PC-3 (cell line): ENCODE measurements at regions not wholly inside any gene's neighbourhood (a gene's known extent, or its start where the extent isn't known, plus 50 kb on each side); places are given as distances from the start of the nearest gene placed in this dataset.

ENCODE experiments used
- ATAC-seq: fragments of 200-7000 bp; cut with Tn5 transposase; 2 replicates; pipeline ENCODE4 v1.9.1; 2020; ENCODE audit warnings: mild to moderate bottlenecking, moderate library complexity
- BruUV-seq: library from RNA; stranded (reverse); fragments of 400-500 nt; replicated peaks from 2 replicates; lab custom pipeline; 2021; lab: Mats Ljungman, UMichigan
- CTCF ChIA-PET: fragments of 300-600 bp; sonication (Branson Sonifier 250); formaldehyde crosslinking; loops from one replicate; lab custom pipeline; 2022; ENCODE audit warnings: antibody characterized with exemption; lab: Charles Lee
- POLR2A ChIA-PET: fragments of 300-600 bp; sonication (Branson Sonifier 250); formaldehyde crosslinking; loops from one replicate; lab custom pipeline; 2022; ENCODE audit warnings: antibody characterized with exemption; ENCODE audit not compliant: unreplicated experiment; lab: Charles Lee
- DNase-seq: peaks from one replicate; pipeline ENCODE4 v3.0.0-alpha.2; 2015
- H2AFZ ChIP-seq: fragments of 300-600 bp; sonication (generic); 2 replicates; pipeline ENCODE4 v1.6.0; 2016; ENCODE audit warnings: antibody characterized with exemption, low read length
- H3F3A ChIP-seq: fragments of 300-600 bp; sonication (generic); one replicate; pipeline ENCODE4 v1.6.0; 2017; ENCODE audit warnings: antibody characterized with exemption, low read length, control low read depth, mild to moderate bottlenecking; ENCODE audit not compliant: unreplicated experiment
- H3K27ac ChIP-seq: fragments of 300-600 bp; sonication (generic); 2 replicates; pipeline ENCODE4 v1.5.1; 2016; ENCODE audit warnings: mild to moderate bottlenecking, low read length
- H3K27me3 ChIP-seq: fragments of 300-600 bp; sonication (generic); 2 replicates; pipeline ENCODE4 v1.6.1; 2016; ENCODE audit warnings: low read length, mixed read lengths
- H3K36me3 ChIP-seq: fragments of 300-600 bp; sonication (generic); 2 replicates; pipeline ENCODE4 v1.6.1; 2016; ENCODE audit warnings: low read depth, mixed run types, low read length, mixed read lengths
- H3K4me1 ChIP-seq: fragments of 300-600 bp; sonication (generic); 2 replicates; pipeline ENCODE4 v1.5.1; 2016; ENCODE audit warnings: low read length; ENCODE audit not compliant: insufficient read depth
- H3K4me2 ChIP-seq: fragments of 300-600 bp; sonication (generic); 2 replicates; pipeline ENCODE4 v1.6.0; 2016; ENCODE audit warnings: low read length
- H3K4me3 ChIP-seq: fragments of 300-600 bp; sonication (generic); 2 replicates; pipeline ENCODE4 v1.5.1; 2016; ENCODE audit warnings: mild to moderate bottlenecking, low read length, mixed read lengths
- H3K79me2 ChIP-seq: fragments of 300-600 bp; sonication (generic); 2 replicates; pipeline ENCODE4 v1.6.1; 2017; ENCODE audit warnings: low read length, mixed read lengths
- H3K9ac ChIP-seq: fragments of 300-600 bp; sonication (generic); 2 replicates; pipeline ENCODE4 v1.6.0; 2016; ENCODE audit warnings: mild to moderate bottlenecking, low read length
- H3K9me2 ChIP-seq: fragments of 300-600 bp; sonication (generic); replicated peaks from 2 replicates; pipeline ENCODE4 v1.6.1; 2016; ENCODE audit warnings: mixed run types, low read length, mixed read lengths
- H3K9me3 ChIP-seq: fragments of 300-600 bp; sonication (generic); 2 replicates; pipeline ENCODE4 v1.6.1; 2016; ENCODE audit warnings: low read length, mixed read lengths
- H4K20me1 ChIP-seq: fragments of 300-600 bp; sonication (generic); 2 replicates; pipeline ENCODE4 v1.6.1; 2016; ENCODE audit warnings: low read length, mixed read lengths
- EZH2 ChIP-seq: fragments of 300-600 bp; sonication (generic); IDR thresholded peaks from one replicate; pipeline ENCODE4 v1.6.1; 2017; ENCODE audit warnings: antibody characterized with exemption, mild to moderate bottlenecking, low read length; ENCODE audit not compliant: unreplicated experiment
- EZH2phosphoT487 ChIP-seq: fragments of 300-600 bp; sonication (generic); IDR thresholded peaks from 2 replicates; pipeline ENCODE4 v1.6.1; 2018; ENCODE audit warnings: mild to moderate bottlenecking, antibody characterized with exemption, low read length, borderline replicate concordance
- intact Hi-C: fragments of 100-400 bp; cut with micrococcal nuclease; formaldehyde crosslinking; loops from 2 replicates; pipeline ENCODE4 v1.9.0; 2023
- TF ChIP-seq, protein P1 (sequence below): fragments of 300-600 bp; sonication (generic); conservative IDR thresholded peaks from 2 replicates; pipeline ENCODE4 v1.5.1; 2017; ENCODE audit warnings: antibody characterized with exemption, low read depth, mild to moderate bottlenecking, low read length

DNA sequence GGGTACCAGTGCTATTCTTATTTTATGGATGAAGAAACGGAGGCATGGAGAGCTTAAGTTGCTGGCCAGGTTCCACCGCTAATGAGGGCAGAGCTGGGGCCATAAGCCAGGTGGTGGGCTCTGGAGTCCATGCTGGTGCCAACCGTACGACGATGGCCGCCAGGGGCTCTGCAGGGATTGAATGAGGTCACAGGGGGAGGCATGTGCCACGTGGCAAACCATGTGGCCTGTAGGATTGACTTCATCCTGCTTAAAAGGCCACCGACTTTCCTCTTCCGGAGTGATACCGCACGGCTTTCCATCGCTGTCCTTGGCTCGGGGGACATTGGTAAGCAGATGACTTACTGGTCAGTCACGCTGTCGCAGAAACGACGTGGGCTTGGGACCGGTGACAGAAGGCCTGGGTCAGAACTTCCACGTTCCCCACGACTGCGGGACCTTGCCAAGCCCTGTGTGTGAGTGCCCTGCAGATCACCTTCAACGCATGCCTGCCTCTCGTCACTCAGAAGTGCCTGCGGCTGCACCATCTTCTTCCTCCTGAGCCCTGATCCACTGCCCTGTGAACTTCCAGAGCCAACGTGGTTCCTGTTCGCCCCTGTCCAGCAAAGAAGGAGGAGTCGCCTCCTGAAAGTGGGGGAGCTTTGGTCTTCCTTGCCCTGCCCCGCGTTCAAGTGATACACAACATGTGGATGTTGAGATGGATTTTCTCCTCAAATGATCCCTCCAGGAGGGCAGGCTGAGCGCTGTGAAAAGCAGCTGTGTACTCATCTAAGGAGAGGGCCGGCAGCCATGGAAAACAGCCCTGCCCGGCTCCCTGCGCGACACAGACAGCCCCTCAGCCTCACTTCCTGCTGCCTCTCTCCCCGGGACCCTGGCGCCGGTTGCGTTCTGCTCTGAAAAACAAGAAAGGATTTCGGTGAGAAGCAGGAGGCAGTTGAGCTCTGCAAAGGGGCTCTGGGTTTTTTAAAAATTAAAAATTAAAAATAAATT is 176.7 kb downstream of the C16orf95 start:
- POLR2A ChIA-PET: no interaction called here
- CTCF ChIA-PET: no interaction called here
- no peak for TF ChIP-seq EZH2
- no peak for TF ChIP-seq EZH2phosphoT487
- TF ChIP-seq, protein P1, sequence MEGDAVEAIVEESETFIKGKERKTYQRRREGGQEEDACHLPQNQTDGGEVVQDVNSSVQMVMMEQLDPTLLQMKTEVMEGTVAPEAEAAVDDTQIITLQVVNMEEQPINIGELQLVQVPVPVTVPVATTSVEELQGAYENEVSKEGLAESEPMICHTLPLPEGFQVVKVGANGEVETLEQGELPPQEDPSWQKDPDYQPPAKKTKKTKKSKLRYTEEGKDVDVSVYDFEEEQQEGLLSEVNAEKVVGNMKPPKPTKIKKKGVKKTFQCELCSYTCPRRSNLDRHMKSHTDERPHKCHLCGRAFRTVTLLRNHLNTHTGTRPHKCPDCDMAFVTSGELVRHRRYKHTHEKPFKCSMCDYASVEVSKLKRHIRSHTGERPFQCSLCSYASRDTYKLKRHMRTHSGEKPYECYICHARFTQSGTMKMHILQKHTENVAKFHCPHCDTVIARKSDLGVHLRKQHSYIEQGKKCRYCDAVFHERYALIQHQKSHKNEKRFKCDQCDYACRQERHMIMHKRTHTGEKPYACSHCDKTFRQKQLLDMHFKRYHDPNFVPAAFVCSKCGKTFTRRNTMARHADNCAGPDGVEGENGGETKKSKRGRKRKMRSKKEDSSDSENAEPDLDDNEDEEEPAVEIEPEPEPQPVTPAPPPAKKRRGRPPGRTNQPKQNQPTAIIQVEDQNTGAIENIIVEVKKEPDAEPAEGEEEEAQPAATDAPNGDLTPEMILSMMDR: no peak

DNA sequence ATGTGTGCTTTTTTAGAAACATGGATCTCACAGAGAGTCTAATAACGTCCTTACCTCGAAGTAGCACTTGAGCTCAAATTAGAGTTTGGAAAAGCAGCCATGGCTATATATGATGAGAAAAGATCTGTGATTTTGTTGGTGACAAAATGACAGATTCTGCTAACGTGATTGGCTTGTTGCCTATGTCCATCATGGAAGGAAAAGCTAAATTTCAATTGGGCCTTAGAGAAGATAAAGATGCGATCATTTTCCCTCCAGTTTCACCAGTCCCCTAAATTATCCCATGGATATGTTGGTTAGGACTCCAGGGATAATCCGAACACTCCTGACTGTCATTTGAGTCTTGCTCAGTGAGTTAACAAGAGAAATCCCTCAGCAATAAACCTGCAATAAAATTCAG is 175.8 kb downstream of the C16orf95 start:
- Histone ChIP-seq H3K9me2 (no peaks in the 10 kb centered on the region), H3K4me1 (peaks cover 7% of the 10 kb centered on the region), H3K36me3 (no peaks in the 10 kb centered on the region), H3K27me3 (no peaks in the 10 kb centered on the region), H3K9ac (no peak overlapping the region), H3K9me3 (no peaks in the 10 kb centered on the region), H4K20me1 (no peaks in the 10 kb centered on the region), H3K4me2 (no peak overlapping the region), H3F3A (no peaks in the 10 kb centered on the region), H3K79me2 (no peaks in the 10 kb centered on the region), H3K27ac (no peak overlapping the region), H3K4me3 (no peak overlapping the region), H2AFZ (no peak overlapping the region)
- intact Hi-C loops: no loop called here
- POLR2A ChIA-PET: no interaction called here
- ATAC-seq (no peak), DNase-seq (no peak)
- TF ChIP-seq EZH2 (no peak), EZH2phosphoT487 (no peak)
- TF ChIP-seq, protein P1: no peak
- no TSS peak for BruUV-seq
- CTCF ChIA-PET: no interaction called here

More for the DNA sequence above, 176.7 kb downstream of the C16orf95 start:
- Histone ChIP-seq H3K27me3 (no peaks in the 10 kb centered on the region), H3K27ac (no peak overlapping the region), H3K9ac (no peak overlapping the region), H3K9me3 (no peaks in the 10 kb centered on the region), H2AFZ (no peak overlapping the region), H3K4me1 (peaks cover 7% of the 10 kb centered on the region), H3K4me2 (no peak overlapping the region), H3K36me3 (no peaks in the 10 kb centered on the region), H4K20me1 (no peaks in the 10 kb centered on the region), H3K4me3 (no peak overlapping the region), H3K9me2 (no peaks in the 10 kb centered on the region), H3K79me2 (no peaks in the 10 kb centered on the region), H3F3A (no peaks in the 10 kb centered on the region)
- no peak for ATAC-seq
- intact Hi-C loops: no loop called here
- no peak for DNase-seq
- no TSS peak for BruUV-seq

DNA sequence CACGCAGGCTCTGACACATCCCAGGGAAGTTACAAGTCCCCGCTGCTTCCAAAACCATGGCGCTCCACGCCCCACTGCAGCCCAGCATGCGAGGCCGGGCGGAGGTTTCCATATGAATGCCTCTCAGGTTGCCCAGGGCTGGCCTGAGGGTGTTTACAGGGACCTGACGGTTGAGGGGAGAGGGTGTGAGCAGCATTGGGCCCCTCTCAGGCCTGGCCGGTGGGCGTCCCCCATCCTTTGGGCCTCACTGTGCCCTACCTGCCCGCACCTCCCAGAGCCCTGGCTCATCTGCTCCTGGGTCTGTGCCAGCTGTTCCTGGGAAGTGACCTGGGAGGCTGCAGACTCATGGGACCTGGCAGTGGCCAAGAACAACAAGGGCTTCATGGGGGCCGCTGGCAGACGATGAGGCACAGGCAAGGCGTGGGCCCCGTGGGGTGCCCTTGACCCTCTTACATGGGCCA is 173.5 kb downstream of the C16orf95 start:
- intact Hi-C loops: no loop called here
- Histone ChIP-seq H3K27me3 (no peaks in the 10 kb centered on the region), H3K4me1 (peaks cover 7% of the 10 kb centered on the region), H3K9me3 (no peaks in the 10 kb centered on the region), H3K9ac (no peak overlapping the region), H3K27ac (no peak overlapping the region), H3K4me2 (no peak overlapping the region), H4K20me1 (no peaks in the 10 kb centered on the region), H2AFZ (no peak overlapping the region), H3K36me3 (no peaks in the 10 kb centered on the region), H3K4me3 (no peak overlapping the region), H3K79me2 (no peaks in the 10 kb centered on the region), H3F3A (no peaks in the 10 kb centered on the region), H3K9me2 (no peaks in the 10 kb centered on the region)
- DNase-seq: no peak
- no peak for TF ChIP-seq EZH2phosphoT487
- no peak for TF ChIP-seq EZH2
- TF ChIP-seq, protein P1: no peak
- CTCF ChIA-PET: no interaction called here
- BruUV-seq: no TSS peak
- no peak for ATAC-seq
- POLR2A ChIA-PET: no interaction called here
